ENCODE measurements at regions not wholly inside any gene's neighbourhood (a gene's known extent, or its start where the extent isn't known, plus 50 kb on each side); places are given as distances from the start of the nearest gene placed in this dataset.

- TF ChIP-seq, protein P1, sequence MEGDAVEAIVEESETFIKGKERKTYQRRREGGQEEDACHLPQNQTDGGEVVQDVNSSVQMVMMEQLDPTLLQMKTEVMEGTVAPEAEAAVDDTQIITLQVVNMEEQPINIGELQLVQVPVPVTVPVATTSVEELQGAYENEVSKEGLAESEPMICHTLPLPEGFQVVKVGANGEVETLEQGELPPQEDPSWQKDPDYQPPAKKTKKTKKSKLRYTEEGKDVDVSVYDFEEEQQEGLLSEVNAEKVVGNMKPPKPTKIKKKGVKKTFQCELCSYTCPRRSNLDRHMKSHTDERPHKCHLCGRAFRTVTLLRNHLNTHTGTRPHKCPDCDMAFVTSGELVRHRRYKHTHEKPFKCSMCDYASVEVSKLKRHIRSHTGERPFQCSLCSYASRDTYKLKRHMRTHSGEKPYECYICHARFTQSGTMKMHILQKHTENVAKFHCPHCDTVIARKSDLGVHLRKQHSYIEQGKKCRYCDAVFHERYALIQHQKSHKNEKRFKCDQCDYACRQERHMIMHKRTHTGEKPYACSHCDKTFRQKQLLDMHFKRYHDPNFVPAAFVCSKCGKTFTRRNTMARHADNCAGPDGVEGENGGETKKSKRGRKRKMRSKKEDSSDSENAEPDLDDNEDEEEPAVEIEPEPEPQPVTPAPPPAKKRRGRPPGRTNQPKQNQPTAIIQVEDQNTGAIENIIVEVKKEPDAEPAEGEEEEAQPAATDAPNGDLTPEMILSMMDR (conservative IDR thresholded peaks at IDR 0.05; ENCODE audit: low read length), result no peak
- TF ChIP-seq EZH2phosphoT487 (IDR thresholded peaks at IDR 0.05; ENCODE audit: borderline replicate concordance), result no peak
Measured at GRCh38 chr4:167918077-167918476, 174.3 kb upstream of the ANXA10 start.
